NCI-H2196 treated with DMSO at 0.1 percent for 48 hours (cell line): ENCODE measurements at regions not wholly inside any gene's neighbourhood (a gene's known extent, or its start where the extent isn't known, plus 50 kb on each side); places are given as distances from the start of the nearest gene placed in this dataset.
"Not testable (repeated sequence)": the region's sequence is repeated elsewhere in the genome, so short reads cannot be mapped to it uniquely, and the experiment has no call there.

Experiments
- DNase-seq: peaks from one replicate; lab custom pipeline; 2025; ENCODE audit not compliant: unreplicated experiment; lab: John Stamatoyannopoulos, UW

DNA sequence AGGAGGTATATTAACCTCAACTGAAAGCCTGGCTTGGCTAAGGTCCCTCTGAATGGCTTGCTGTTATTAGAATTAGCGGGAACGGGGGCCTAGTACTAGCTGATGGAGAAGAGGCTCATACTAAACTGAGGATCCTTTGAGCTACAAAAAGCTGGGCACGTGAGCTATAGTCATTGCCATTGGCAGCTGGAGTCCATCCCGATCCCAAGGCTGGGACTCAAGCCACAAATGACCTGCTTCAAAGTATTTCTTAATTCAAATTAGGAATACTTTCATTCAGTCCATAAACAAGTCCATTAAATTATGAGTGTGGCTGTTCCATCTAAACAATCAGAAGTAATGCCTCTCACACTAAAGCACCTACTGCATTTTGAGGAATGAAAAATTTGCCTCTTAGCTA is 114.5 kb downstream of the DACT1 start:
- DNase-seq = no peak

DNA sequence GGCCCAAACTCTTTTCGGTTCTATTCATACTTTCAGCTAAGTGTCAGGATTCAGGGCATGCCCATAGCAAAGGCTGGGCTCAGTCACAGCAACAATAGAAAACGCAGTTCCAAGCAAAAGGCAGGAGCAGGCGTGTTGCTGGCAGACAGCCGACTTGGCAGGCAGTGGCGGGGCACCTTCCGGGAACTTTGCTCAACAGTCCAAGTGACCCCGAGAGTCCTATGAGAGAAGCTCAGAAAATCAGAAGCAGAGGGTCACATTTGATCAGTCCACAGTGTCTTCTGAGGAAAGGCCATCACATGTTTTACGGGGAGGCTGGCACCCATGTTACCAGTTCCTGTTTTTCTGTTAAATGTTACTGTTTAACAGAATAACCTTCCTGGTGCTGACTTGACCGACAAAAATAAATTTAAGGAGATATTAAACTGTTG is 115.0 kb downstream of the DACT1 start:
- DNase-seq = no peak

DNA sequence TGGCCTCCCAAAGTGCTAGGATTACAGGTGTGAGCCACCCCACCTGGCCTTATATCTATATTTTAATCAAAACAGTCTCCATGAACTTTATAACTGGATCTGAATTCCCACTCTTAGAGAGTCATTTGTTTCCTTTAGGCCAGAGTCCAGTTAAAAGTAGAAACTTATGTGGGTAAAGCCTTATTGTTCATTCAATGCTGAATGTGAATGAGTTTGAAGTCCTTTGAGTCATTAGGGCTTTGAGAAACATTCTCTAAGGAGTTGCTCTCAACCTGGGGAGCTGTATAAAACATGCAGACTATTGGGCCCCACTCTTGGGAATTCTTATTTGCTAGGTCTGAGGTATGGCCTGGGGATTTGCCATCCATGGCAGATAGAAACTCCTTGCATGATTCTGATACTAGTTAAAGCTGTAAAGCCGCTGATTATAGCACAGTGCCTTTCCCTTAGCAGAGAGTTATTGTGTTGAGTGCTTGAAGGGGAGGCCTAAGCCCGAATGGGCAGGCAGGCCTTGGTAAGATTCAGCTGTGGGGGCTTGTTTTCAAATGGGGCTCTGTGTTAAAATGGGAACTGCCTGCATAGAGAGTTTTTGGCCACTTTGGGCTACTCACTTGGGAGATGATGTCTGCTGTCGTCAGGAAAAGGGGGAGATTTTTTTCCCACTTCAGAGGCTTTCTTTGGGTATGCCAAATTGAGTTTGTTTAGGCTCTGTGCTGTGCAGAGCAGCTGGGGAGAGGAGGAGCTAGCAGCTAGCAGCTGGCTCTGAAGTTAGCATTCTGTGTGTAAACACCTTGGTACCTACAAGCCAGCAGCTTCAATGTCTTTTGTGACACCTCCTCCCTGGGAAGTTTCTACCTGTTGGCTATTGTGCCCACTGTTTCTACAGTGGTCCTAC is 117.5 kb downstream of the DACT1 start:
- DNase-seq = no peak

DNA sequence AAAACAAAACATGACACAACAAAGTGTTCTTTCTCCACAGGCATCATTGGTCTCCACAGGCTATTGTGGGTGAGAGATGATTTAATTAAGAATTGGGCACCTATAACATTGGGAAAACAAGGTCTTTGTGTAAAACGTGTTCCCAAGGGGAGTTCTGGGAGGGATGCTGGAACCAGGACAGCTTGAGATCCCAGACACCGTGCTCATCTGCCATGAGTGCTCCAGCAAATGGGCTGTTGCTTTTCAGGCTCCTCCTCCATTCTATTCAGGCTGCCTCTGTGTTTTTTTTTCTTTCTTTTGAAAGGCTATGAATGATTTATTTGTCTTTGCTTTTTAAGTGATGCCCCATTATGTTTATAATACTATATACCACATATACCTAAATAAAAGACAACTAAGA is 122.4 kb downstream of the DACT1 start:
- no peak for DNase-seq

DNA sequence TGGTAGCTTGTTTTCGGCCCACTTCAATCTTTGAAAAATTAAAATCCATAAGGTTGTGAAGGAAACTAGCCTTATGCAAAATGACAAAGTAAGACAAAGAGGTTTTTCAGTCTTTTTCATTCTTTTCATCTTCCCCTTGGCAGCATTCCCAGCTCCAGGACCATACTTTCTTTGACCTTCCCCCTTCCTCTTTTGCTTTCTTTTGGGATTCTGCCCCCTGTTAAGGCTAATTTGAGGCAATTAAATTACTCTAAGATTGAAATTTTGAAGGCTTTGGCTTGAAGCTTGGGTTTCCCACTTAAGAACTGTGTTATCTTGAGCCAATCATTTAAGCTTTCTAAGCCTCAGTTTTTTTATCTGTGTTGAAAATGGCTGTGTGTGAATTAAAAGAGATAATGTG is 124.9 kb downstream of the DACT1 start:
- DNase-seq = no peak

DNA sequence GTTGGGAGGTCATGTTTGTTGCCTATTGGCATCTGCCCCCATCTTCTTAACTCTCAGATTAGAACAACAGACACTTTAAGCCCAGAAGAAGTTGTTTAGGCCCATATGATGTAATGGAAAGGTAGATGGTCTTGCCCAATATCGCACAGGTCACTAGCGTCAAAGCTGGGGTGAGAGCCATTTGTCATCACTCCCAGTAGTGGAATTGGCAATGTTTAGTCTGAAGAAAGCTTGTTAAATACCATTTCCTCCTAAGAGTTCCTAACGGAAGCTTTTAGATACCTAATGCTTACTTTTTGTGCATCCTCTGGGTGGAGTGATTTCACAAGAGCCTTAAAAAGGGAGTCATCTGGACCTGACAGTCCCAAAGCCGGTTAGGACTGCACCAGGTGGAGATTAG is 125.4 kb downstream of the DACT1 start:
- DNase-seq = no peak

DNA sequence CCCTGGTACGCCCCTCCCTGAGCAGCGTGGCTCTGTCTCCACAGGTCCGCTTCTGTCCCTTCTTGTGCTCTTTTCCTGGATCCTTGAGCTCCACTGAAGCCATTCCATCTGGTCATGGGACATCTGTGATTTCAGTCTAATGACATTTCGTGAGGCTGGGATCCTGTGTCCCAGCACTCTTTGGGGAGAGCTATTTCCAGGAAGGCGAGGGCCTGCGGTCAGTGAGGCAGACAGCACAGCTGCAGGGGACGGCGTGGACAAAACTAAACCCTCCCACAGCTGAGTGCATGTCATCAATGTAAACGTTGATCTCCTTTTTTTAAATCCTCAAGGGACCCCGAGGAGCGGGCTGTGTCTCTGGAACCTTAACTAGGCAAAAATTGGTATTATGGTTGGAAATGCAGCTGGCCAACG is 127.7 kb downstream of the DACT1 start:
- no peak for DNase-seq

DNA sequence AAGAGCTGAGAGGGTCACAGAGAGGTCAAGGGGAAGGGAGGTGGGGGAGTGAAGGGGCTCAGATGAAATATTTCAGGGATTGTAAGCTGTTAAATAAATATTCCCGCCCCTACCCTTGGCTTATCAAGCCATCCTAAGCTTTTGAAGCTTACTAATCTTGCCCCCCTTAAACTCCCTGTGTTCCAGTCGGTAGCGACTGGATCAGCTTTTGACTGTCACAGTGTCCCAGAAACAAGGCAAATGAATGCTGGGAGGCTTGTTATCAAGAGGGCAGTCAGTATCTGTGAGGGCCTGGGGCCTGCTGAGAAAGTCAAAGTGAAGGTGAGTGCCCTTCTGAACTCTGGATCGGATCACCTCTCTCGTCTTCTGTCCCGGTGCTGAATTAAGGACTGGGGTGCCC is 128.1 kb downstream of the DACT1 start:
- DNase-seq = no peak

DNA sequence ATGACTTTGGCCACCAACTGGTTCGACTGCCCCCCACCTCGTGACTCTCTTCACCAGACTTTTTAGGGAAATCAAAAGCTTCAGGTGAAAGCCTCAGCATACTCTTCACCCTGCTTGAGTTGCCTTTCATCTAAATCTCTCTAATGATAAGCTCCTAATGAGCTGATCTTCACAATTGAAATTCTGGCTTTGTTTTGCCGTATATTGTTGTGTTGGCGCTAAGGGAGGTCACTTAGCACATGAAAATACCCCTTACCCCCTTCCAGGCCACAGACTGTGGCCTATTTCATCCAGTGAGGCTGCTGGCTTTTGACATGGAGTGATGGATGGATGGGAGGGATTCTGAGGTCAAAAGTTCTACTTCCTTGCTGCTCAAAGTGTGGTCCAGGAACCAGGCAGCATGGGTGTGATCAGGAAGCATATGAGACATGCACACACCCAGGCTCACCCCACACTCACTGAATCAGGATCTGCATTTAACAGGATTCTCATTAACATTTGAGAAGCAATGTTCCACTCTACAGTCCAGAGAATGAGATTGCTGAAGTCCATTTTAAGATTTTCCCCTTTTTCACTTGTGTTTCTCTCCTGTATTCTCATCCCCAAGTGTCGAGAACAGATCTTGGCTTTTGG is 131.4 kb downstream of the DACT1 start:
- no peak for DNase-seq

DNA sequence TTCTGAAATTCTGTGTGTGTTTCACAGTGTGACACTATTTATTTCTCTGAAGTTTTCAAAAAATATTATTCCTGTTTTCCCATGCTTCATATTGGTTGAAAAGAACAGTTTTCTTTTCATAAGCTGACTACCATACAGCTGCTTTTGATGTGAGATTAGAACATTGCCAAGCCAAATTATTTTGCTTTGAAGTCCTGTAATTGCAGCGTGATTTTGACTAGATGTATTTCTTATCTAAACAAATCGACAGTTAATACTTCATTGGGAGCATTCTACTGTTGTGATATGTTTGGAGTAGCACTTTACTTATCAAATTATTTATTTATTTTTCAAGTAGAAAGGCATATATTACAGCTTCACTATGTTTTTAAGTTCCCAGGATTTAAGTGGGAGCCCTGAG is 132.0 kb downstream of the DACT1 start:
- no peak for DNase-seq

DNA sequence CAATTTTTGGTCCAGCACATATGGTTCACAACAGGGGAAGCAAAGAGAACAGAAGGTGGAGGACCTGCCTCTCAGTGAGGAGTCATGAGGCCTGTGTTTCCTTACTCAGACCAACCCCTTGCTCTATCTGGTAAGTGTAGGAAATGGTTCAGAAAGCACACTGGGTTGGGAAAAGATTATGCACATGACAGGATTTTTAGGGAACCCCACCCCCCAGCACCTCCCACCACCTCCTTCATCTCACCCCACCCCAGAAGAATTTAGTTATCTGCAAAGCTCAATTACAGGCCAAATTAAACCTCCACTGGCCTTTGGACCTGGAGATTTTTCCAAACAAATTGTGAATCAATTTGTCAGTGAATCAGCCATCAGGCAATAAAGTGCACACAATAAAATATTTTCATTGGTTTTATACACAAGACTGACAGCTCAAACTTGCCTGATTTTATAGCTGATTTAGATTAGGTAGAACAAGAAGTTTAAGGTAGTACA is 132.8 kb downstream of the DACT1 start:
- DNase-seq = no peak

DNA sequence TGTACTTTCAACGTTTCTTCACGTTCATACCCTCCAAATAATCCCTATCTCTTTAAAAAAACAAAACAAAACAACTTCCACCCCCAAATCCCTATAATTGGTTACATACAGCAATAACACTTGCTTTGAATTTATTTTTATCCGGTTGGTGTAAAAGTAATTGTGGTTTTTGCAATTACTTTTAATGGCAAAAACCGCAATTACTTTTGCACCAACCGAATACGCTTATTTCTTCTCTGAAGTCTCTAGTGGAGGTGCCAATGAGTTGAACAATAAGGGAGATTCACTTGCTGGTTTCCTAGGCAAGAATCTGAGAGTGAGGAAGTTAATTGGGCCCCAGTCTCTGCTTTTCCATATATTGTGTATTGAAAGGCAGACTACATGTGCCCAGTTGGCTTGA is 133.3 kb downstream of the DACT1 start:
- no peak for DNase-seq

DNA sequence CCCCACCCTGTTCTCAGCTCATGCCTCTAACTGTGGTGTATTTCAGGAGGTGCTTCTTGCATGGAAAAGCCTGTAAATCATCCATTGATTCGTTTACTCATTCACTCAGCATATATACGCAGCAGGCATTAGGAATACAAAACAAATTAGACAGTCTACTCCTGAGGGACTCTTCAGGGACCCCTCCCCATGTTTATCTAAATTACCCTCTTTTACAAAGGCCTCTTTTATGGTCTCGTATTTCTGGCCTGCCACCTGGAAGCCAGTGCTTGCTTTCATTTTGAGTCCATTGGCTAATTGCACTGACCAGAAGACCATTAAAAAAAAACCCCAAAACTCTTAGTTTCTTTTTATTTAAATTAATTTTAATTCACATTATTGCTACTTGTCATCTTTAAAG is 134.4 kb downstream of the DACT1 start:
- DNase-seq = no peak

DNA sequence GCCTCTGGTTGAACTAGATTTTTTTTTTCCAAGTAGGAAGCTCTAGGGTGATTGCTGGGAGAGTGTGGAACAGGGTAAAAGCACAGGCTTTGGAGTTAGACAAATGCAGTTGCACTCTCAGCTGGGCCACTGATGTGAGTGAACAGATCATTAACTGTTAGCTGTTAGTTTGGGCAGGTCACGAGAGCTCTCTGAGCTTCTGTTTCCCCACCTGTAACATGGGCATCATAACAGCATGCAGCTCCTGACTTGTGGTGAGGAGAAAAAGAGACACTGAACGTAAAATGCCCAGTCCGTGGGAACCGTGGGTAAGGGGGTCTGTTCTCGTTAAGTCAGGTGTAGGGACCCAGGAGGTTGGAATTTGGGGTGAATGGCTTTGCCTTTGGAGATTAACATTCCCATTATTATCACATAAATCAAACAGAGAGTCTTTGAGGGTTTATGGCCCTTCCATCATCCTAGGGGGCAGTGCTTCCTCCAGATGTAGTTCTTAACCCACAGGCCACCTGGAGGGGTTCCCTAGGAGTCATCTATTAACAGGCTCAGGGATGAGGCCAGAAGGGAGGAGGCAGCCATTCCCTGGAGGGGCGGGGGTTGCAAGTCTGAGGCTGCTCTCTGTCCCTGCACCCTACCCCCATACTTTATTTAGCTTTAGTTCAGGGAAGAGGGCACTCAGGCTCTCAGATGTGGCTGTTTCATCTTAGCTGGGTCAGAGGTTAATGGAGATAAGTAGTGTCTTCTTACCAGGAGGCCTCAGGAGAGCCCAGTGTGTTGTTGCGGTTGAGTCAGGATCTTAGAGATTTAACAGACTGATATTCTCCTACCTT is 135.2 kb downstream of the DACT1 start:
- no peak for DNase-seq

DNA sequence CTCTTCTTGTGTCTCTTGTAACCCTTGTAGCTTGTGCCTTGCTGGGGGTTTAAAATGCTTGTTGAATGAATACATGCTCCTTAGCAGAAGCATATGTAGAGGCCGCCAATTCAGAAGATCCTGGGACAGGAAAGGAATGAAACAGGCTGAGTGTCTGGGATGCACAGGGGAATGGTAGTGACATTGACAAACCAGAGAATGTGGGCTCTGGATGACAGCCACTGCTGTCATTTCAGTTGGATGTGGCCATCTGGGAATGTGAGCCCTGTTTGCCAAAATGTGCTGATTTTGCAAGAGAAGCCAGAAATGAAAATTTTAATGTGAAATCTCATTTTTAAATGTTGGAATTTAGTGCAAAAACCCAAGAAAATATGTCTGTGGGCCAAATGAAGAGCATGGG is 136.8 kb downstream of the DACT1 start:
- DNase-seq = no peak

DNA sequence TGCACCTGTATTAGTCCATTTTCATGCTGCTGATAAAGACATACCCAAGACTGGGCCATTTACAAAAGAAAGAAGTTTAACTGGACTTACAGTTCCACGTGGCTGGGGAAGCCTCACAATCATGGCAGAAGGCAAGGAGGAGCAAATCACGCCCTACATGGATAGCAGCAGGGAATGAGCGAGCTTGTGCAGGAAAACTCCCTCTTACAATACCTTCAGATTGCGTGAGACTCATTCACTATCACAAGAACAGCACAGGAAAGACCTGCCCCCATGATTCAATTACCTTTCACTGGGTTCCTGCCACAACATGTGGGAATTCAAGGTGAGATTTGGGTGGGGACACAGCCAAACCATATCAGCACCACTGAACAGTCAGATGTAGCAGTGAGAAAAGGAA is 137.4 kb downstream of the DACT1 start:
- DNase-seq = not testable (repeated sequence)

DNA sequence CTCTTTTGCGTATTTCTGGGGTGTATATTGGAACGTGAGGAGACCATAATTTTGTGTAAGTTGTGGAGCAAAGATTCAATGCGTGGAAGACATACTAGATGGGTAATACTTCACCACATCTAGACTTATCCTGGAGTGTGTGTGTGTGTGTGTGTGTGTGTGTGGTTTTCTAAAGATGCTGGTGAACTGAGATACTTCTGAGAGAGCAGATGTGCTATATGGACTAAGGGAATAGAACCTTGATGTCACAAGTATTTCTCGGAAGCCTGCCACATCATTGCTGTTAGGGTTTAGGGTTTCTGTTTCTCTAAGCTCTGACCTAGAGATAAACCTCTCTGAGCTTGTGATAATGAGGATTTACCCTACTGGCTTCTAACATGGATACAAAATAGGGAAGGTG is 138.8 kb downstream of the DACT1 start:
- no peak for DNase-seq

DNA sequence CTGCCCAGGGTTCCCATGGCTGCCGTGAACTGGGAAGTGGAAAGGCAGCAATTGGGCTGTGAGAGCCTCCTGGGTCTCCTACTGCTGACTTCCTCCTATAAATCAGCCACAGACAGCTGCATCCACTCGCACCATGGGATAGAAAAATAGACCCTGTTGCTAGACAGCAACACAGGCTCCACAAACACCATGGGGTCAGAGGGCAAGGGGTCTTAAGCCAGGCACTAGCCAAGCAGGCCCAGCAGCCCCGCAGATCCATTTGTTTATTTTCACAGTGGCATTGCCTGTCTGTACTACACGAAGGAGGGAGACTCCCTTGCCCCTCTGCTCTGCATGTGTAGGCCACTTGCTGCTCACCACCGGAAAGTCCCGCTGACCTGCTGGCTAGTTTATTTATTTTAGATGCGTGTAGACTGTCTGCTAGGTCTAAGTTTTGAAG is 139.8 kb downstream of the DACT1 start:
- no peak for DNase-seq

DNA sequence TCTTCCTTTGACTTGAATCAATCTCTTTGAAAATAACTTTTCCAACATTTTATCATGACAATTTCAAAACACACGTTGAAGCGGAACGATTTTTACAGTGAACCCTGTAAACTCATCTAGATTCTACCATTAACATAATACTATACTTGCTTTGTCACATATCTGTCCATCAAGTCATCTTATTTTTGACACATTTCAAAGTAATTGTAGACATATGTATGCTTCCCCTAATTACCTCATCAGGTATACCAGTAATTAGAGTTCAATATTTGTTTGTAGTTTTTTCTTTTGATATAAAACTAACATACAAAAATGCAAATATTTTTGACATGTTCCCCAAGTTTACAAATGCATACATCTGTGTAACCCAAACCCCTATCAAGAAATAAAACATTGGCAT is 140.4 kb downstream of the DACT1 start:
- DNase-seq = no peak

DNA sequence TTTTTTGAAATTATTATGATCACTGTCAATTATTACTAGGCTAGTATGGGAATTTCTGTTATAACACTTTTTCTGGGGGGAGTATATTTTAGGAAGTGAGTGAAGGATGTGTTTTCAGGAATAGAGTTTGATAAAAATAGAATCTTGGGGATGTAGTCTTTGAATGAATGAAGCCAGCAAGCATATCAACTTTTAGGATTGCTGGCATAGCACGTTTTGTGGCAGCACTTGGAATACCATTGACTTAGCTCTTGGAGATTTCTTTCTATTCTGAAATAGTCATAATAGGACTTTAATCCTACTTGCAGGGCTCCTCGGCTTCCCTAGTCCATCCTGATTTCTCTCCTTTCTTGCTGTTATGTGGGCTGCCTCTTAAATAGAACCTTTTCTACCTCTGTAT is 141.6 kb downstream of the DACT1 start:
- no peak for DNase-seq

DNA sequence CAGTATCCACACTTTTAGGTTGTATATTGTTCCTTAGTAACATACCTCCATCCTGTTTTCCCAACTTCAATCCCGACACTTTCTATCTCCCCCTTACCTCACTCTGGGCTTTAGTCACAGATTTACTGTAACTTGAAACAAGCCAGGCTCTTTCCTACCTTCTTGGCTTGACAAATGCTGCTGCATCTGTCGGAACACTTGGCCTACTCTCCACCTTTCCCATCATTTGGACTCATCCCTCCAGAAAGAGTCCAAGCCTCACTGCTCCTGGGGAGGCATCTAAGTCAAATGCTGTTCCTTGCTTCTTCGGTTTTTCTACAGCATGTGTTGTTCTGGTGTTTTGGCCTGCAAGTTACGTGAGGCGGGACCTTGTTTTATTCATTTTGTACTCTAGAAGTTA is 142.4 kb downstream of the DACT1 start:
- no peak for DNase-seq

DNA sequence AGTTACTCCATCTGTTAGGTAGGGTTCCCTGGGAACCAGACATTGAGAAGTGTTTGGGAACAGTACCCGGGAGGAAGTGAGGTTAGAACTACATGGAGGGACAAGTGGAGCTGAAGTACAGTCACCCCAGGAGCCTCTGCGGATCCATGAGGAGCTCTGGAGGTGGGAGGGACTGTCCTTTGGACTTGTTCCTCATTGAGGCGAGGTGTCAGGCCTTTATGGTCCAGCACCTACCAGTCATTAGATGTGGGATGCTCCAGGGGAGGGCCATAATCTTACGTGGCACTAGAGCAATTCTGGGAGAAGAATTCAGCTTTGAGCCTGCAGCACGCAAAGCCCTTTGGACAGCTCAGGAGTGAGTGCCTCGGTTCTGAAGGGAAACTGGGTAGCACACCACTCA is 142.8 kb downstream of the DACT1 start:
- no peak for DNase-seq
